NOMO-1 treated with dmso at 0.1 percent for 144 hours (cell line): ENCODE measurements at regions not wholly inside any gene's neighbourhood (a gene's known extent, or its start where the extent isn't known, plus 50 kb on each side); places are given as distances from the start of the nearest gene placed in this dataset.
"Not testable (repeated sequence)": the region's sequence is repeated elsewhere in the genome, so short reads cannot be mapped to it uniquely, and the experiment has no call there.

Experiments
- DNase-seq: peaks from one replicate; lab custom pipeline; 2025; ENCODE audit not compliant: unreplicated experiment; lab: John Stamatoyannopoulos, UW

DNA sequence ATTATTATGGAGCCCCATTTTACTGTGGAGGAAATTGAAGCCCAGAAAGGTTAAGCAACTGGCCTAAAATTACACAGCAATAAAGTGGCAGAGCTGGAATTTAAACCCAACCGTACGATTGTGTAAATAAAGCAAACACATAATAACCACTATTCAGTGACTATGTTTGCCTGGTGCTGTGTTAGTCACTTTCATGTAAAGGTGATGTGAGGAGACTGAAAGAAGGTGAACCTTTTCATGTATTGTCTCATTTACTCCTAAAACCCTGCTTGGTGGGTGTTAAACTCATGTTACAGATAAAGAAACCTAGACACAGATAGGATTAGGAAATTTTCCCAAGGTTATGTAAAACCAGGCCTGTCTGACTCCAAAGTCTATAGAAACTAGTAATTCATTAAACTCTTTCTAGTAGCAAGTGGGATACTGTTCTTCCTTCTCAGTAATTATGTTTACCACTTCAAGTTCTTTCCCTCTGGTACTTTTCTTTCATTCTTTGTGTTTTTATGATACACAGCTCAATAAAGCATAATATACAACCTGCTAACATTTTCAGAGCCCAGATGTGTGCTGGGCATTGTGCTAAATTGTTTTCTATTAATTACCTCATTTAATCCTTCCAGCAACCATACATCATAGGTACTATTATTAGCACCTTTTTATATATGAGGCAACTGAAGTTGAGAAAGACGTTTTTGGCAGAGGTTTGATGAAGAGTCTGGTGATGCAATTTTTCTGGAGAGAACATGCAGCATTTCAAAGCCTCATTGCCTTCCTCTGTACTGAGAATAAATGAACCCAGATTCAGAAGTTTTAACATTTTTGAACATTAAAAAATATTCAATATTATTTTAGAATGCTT, 202.7 kb downstream of the SPRY1 start:
- peak; percentile 79 for DNase-seq

DNA sequence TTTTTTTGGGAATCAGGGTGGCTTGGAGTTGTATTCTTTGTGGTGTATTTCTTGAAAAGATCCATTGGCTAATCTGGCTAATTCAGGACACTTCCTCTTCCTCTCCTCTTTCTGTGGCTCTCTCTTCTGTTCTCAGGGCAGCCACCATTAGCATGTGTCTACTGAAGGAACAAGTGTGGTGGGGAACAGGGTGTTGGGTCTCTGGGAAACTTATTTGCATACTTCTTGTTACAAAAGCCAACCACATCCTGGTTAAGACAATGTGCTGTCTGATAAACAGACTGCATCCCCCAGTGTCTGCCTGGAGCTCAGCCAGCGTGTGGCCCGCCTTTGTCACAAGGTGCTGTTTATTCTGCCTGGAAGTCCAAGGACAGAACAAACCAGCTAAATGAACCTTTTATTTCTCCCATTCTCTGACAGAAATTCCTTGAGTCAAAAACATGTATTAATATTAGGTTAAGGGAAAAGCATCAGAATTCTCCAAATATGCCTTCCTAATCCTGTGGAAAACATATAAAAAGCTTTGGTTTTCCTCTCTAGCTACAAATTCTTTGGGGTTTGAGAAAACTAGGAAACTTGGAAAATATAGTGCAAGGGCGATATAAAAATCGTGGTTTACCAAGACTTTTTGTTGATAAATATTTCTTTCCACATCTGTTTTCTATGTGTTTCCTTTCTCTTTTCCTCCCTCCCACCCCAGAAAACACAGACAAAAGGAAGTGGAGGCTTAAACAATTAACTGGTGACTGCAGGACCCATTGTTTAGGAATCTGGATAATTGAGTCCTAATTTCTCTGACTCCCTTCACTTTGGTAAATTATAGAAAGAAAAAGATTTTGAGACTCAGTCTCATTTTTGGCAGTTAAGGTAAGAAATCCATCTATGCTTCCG, 203.6 kb downstream of the SPRY1 start:
- peak; percentile 90 for DNase-seq

DNA sequence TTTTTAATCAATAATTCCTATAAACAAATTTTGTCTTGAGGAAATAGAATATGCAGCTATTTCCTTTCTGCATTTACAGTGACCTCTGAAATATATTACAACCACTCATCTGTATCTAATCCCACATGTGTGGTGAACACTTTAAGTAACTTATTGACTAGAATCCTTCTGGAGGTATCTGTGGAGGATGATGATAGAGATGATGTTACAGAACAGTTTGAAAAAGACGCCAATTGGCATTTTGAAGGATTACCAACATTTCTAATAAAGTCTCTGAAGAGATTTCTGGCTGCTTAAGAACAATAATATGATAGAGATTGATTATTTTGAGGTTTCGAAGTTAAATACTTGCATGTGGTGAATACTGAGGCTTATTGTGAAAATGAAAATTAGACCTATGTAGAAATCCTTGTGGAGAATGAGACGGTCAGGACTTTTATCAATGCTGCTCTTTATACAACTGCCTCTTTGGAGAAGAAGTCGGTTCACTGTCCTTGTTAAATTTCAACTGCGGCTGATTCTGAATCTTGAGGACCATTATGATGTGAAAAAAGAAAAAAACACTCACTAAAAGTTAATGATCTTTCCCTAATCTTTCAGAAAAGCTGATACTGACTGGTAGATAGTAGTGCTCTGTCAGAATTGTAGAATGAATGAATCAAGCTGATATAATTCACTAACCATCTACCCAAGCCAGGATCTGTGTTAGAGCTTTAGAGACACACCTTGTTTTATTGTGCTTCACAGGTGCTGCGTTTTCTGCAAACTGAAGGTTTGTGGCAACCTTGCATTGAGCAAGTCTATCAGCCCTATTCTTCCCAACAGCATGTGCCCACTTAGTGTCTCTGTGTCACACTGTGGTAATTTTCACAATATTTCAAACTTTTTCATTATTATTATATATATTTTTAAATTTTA, 204.7 kb downstream of the SPRY1 start:
- no peak for DNase-seq

DNA sequence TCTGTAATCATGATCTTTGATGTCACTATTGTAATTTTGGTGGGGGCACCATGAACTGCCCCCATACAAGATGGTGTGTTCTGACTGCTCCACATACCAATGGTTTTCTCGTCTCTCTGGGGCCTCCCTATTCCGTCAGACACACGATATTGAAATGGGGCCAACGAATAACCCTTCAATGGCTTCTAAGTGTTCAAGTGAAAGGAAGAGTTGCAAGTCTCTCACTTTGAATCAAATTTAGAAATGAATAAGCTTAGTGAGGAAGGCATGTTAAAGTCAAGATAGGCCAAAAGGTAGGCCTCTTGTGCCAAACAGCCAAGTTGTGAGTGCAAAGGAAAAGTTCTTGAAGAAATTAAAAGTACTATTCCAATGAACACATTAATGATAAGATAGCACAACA, 205.4 kb downstream of the SPRY1 start:
- DNase-seq = no peak

DNA sequence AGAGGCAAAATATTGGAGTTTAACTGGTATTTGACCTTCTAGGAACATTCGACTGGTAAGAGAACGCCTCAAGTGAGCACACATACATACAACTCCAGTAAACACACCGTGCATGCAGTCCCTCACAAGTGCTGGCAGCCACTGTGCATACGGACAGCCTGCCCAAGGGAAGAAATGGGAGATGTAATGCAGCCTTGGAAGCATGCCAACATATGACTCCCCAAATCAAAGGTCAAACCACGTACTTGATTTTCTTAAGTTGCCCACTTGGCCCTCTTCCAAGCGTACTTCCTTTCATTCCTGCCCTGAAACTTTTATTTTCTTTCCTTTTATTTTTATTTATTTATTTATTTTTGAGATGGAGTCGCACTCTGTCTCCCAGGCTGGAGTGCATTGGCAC, 206.6 kb downstream of the SPRY1 start:
- DNase-seq = no peak

DNA sequence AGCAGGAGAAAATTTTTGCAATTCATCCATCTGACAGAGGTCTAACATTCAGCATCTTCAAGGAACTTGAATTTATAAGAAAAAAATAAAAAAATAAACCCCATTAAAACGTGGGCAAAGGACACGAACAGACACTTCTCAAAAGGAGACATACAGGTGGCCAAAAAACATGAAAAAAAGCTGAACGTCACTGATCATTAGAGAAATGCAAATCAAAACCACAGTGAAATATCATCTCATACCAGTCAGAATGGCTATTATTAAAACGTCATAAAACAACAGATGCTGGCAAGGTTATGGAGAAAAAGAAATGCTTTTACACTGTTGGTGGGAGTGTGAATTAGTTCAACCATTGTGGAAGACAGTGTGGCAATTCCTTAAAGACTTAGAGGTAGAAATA, 209.2 kb downstream of the SPRY1 start:
- not testable (repeated sequence) for DNase-seq

DNA sequence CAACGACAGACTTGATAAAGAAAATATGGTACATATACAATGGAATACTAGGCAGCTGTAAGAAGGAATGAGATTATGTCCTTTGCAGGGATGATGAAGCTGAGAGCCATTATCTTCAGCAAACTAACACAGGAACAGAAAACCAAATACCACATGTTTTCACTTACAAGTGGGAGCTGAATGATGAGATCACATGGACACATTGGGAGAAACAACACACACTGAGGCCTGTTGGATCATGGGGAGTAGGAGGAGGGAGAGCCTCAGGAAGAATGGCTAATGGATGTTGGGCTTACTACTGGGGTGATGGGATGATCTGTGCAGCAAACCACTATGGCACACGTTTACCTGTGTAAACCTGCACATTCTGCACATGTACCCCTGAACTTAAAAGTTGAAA, 209.7 kb downstream of the SPRY1 start:
- no peak for DNase-seq

DNA sequence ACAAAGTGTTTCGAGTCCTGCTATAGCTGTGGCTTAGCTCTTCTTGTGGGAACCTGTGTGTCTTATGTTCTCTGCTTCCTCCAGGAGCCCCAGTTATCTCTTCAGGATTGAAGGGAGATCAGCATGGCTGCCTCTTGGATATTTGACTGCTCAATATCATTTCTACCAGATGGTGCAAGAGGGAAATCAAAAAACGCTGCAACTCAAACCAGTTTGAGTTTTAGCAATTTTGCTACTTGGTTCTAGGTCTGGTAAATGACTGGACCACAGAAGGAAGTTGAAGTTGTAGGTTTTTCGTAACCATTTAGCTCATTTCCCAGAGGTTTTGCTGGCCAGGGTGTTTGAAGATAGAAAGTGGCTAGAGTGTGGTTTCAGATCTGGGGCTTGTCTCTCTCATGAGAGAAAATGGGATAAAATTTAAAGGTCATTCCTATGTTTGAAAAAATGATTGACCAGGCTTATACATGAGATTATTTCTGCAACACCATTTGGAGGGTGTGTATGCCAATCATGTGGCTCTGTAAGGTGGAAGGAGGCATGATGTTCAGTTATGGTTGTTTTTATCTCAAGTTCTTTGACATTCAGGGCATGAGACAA, 210.4 kb downstream of the SPRY1 start:
- DNase-seq = peak; percentile 21

GRCh38 chr4:123609829-123610228, 213.2 kb downstream of the SPRY1 start:
- DNase-seq = no peak

- DNase-seq = no peak
Measured at GRCh38 chr4:123613586-123614344, 217.2 kb downstream of the SPRY1 start.

DNA sequence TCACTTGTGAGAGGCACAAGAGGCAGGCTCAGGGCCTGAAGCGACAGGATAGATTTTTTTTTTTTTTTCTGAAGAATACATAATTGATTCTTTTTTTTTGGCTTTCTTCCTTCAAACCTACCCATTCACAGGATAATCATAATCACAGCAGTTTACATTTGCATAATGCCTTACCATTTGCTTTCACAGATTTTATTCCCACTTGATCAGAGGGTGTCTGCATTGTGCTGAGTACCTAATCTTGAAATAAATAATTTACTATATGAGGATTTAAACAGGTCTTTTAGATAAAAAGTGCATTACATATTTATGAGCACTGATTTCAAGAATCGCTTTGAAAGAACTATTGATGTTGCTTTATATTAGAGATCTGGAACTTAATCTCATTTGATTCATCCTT, 219.3 kb downstream of the SPRY1 start:
- DNase-seq = no peak

- peak; percentile 67 for DNase-seq
Measured at GRCh38 chr4:123616951-123617461, 220.4 kb downstream of the SPRY1 start.

- DNase-seq = no peak
Measured at GRCh38 chr4:123617791-123618190, 221.2 kb downstream of the SPRY1 start.

DNA sequence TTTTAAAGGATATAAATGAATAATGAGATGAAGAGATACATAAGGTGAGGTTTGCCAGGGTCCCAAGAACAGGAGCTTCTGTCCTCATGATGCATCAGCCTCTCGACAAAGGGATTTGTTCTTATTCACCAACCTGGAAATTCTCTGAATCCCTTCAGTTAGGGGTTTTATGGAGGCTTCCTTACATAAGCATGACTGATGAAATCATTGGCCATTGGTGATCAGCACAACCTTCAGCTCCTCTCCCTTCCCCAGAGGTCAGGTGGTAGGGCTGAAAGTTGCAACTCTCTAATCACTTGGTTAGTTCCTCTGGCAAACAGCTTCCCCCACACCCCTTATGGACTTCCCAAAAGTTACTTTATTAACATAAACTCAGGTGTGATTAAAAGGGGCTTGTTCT, 222.0 kb downstream of the SPRY1 start:
- DNase-seq = no peak

DNA sequence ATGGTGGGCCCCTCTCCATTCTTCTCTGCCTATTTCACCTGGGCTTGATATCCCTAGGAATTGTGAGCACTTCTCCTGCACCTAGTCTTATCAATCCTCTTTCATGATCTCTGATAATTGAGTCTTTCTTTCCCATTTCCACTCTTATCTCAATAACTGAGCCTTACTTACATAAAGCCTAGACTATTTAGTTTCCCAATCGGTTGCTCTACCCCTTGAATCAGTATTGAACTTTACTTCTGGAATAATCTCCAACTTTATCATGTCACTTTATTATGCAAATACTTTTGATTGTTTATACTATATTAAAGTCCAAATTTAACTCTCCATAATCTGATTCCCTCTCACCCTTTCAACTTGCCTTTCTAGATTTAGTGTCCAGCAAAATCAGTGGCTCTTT, 222.7 kb downstream of the SPRY1 start:
- no peak for DNase-seq

DNA sequence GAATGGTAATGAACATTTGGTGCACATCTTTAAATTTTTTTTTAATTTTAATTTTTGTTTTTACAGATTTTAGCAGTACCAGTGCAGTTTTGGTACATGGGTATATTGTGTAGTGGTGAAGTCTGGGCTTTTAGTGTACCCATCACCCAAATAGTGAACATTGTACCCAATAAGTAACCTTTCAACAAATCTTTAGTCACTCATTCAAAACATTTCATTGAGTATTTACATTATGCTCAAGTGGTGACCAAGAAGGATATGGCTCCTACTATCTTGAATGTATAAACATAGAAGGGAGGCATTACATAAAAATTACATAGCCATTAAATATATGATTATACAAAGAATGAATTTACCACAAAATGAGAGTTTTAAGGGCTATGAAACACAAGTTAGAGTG, 223.3 kb downstream of the SPRY1 start:
- DNase-seq = no peak

- no peak for DNase-seq
Measured at GRCh38 chr4:123621072-123621705, 224.6 kb downstream of the SPRY1 start.

GRCh38 chr4:123622572-123622971, 226.0 kb downstream of the SPRY1 start:
- DNase-seq = no peak

DNA sequence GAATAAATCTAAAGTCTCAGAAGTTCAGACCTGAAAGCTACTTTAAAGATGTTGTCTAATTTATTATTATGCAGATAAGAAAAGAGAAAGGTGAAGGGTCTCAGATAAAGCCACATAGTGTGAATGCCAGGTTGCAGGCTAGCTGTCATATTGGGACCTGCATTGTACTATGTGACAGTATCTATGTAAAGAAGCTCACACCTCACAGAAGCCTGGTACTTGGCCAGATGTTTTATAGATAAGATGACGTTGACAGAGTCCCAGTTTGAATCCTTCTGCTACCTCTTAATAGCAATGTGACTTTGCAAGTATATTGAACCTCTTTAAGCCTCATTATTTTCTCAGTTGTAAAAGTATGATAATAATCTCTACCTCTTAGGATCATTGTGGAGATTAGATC, 227.0 kb downstream of the SPRY1 start:
- DNase-seq = no peak
